Transverse colon (tissue), 4 donors: ENCODE measurements at regions not wholly inside any gene's neighbourhood (a gene's known extent, or its start where the extent isn't known, plus 50 kb on each side); places are given as distances from the start of the nearest gene placed in this dataset.

ENCODE experiments used
- EP300 ChIP-seq: sonication (generic); formaldehyde crosslinking; IDR thresholded peaks from one replicate; pipeline ENCODE4 v1.6.1; 2017; ENCODE audit warnings: antibody characterized with exemption, low read depth
- POLR2A ChIP-seq: fragments of 450-650 bp; IDR thresholded peaks from one replicate; pipeline ENCODE4 v1.6.1; 2016; ENCODE audit warnings: antibody characterized with exemption, mild to moderate bottlenecking, moderate library complexity
- POLR2AphosphoS5 ChIP-seq, 3 donors: sonication (generic); formaldehyde crosslinking; IDR thresholded peaks; one replicate each; pipeline ENCODE4 v1.6.1; 2016; ENCODE audit warnings: antibody characterized with exemption in 3 of 3
- TF ChIP-seq, protein P1 (sequence below), 5 experiments: fragments of 200-600 bp in 3 of 5; fragments of 450-650 bp in 2 of 5; sonication (generic) in 3 of 5; IDR thresholded peaks; 1 replicate in 2 of 5; 2 replicates in 3 of 5; pipeline ENCODE4 v1.5.1; 2016 to 2017; ENCODE audit warnings: antibody characterized with exemption in 5 of 5, inconsistent platforms in 3 of 5, mild to moderate bottlenecking in 2 of 5, moderate library complexity in 1 of 5

- TF ChIP-seq EP300 (no peak), POLR2AphosphoS5 (IDR thresholded peaks at IDR 0.05) (no peak), POLR2A (no peak)
- TF ChIP-seq, protein P1, sequence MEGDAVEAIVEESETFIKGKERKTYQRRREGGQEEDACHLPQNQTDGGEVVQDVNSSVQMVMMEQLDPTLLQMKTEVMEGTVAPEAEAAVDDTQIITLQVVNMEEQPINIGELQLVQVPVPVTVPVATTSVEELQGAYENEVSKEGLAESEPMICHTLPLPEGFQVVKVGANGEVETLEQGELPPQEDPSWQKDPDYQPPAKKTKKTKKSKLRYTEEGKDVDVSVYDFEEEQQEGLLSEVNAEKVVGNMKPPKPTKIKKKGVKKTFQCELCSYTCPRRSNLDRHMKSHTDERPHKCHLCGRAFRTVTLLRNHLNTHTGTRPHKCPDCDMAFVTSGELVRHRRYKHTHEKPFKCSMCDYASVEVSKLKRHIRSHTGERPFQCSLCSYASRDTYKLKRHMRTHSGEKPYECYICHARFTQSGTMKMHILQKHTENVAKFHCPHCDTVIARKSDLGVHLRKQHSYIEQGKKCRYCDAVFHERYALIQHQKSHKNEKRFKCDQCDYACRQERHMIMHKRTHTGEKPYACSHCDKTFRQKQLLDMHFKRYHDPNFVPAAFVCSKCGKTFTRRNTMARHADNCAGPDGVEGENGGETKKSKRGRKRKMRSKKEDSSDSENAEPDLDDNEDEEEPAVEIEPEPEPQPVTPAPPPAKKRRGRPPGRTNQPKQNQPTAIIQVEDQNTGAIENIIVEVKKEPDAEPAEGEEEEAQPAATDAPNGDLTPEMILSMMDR (IDR thresholded peaks at IDR 0.05), result no peak
Measured at GRCh38 chr6:71404145-71404966, 115.7 kb downstream of the OGFRL1 start.
